CD14-positive monocyte (primary cell): ENCODE measurements at regions not wholly inside any gene's neighbourhood (a gene's known extent, or its start where the extent isn't known, plus 50 kb on each side); places are given as distances from the start of the nearest gene placed in this dataset.

Source experiments
- DNase-seq, 3 donors: peaks; one replicate each; pipeline ENCODE4 v3.0.0-alpha.2; 2011 to 2022
- H2AFZ ChIP-seq: 2 replicates; pipeline ENCODE4 v1.6.0; 2012; ENCODE audit warnings: mild to moderate bottlenecking, low read depth, low read length, inconsistent platforms; ENCODE audit not compliant: insufficient read depth, poor library complexity, severe bottlenecking
- H3K27ac ChIP-seq, 2 donors: 1 replicate in 1 of 2; 2 replicates in 1 of 2; pipeline ENCODE4 v1.5.1; 2012 to 2013; ENCODE audit warnings: low read length in 2 of 2, control low read depth in 1 of 2, inconsistent platforms in 1 of 2, low read depth in 1 of 2, mild to moderate bottlenecking in 1 of 2
- H3K27me3 ChIP-seq, 2 donors: one replicate each; pipeline versions ENCODE4 v1.6.0 to v1.6.1; 2011 to 2013; ENCODE audit warnings: low read length in 2 of 2; ENCODE audit not compliant: control insufficient read depth in 2 of 2, insufficient read depth in 2 of 2
- H3K36me3 ChIP-seq, 2 donors: replicated peaks in 1 of 2; 1 replicate in 1 of 2; 2 replicates in 1 of 2; pipeline versions ENCODE4 v1.5.1 to v1.6.1; 2012 to 2013; ENCODE audit warnings: low read length in 2 of 2, control low read depth in 1 of 2, inconsistent platforms in 1 of 2, mild to moderate bottlenecking in 1 of 2; ENCODE audit not compliant: insufficient read depth in 2 of 2, control insufficient read depth in 1 of 2
- H3K4me1 ChIP-seq, 2 donors: 1 replicate in 1 of 2; 2 replicates in 1 of 2; pipeline versions ENCODE4 v1.5.1 to v1.6.1; 2012 to 2013; ENCODE audit warnings: low read length in 2 of 2, control low read depth in 1 of 2, inconsistent platforms in 1 of 2, mild to moderate bottlenecking in 1 of 2, moderate library complexity in 1 of 2; ENCODE audit not compliant: insufficient read depth in 2 of 2, control insufficient read depth in 1 of 2
- H3K4me2 ChIP-seq: replicated peaks from 2 replicates; pipeline ENCODE3; 2012; ENCODE audit warnings: low read length, moderate library complexity, mild to moderate bottlenecking; ENCODE audit not compliant: poor library complexity, severe bottlenecking; ENCODE audit errors: extremely low read depth
- H3K4me3 ChIP-seq, 3 experiments: fragments of 200-600 bp in 1 of 3; sonication (generic) in 1 of 3; replicated peaks in 1 of 3; 1 replicate in 2 of 3; 2 replicates in 1 of 3; pipeline ENCODE4 v1.5.1; 2011 to 2013; ENCODE audit warnings: low read length in 3 of 3, mild to moderate bottlenecking in 3 of 3, control low read depth in 2 of 3, low read depth in 2 of 3, inconsistent platforms in 1 of 3, moderate library complexity in 1 of 3
- H3K79me2 ChIP-seq: 2 replicates; pipeline ENCODE4 v1.6.0; 2012; ENCODE audit warnings: mild to moderate bottlenecking, control low read depth, inconsistent platforms, low read length, moderate library complexity; ENCODE audit not compliant: insufficient read depth
- H3K9ac ChIP-seq: 2 replicates; pipeline ENCODE4 v1.6.0; 2017; ENCODE audit warnings: low read length, mild to moderate bottlenecking; ENCODE audit not compliant: insufficient read depth, poor library complexity, severe bottlenecking
- H3K9me3 ChIP-seq, 2 donors: replicated peaks in 1 of 2; 1 replicate in 1 of 2; 2 replicates in 1 of 2; pipeline versions ENCODE4 v1.5.1 to v1.6.1; 2012 to 2013; ENCODE audit warnings: low read length in 2 of 2, control low read depth in 1 of 2; ENCODE audit not compliant: control insufficient read depth in 1 of 2, insufficient read depth in 1 of 2
- H4K20me1 ChIP-seq: 2 replicates; pipeline ENCODE4 v1.6.0; 2012; ENCODE audit warnings: mild to moderate bottlenecking, low read length, control low read depth, moderate library complexity; ENCODE audit not compliant: insufficient read depth
- H3K27ac Mint-ChIP-seq, 7 donors: one replicate each; pipeline ENCODE4 v1.8.0; 2020; ENCODE audit warnings: mild to moderate bottlenecking in 7 of 7, mixed read lengths in 7 of 7, moderate library complexity in 6 of 7, inconsistent platforms in 2 of 7
- H3K27me3 Mint-ChIP-seq, 3 donors: one replicate each; pipeline ENCODE4 v1.8.0; 2021 to 2022; ENCODE audit warnings: low read depth in 3 of 3, mild to moderate bottlenecking in 3 of 3, mixed read lengths in 3 of 3, moderate library complexity in 3 of 3, inconsistent platforms in 1 of 3
- H3K36me3 Mint-ChIP-seq, 2 donors: one replicate each; pipeline ENCODE4 v1.8.0; 2020; ENCODE audit warnings: mixed read lengths in 2 of 2, inconsistent platforms in 1 of 2, mild to moderate bottlenecking in 1 of 2
- H3K4me1 Mint-ChIP-seq: one replicate; pipeline ENCODE4 v1.8.0; 2020; ENCODE audit warnings: mild to moderate bottlenecking, mixed read lengths
- H3K4me3 Mint-ChIP-seq, 2 donors: one replicate each; pipeline ENCODE4 v1.8.0; 2020; ENCODE audit warnings: mild to moderate bottlenecking in 2 of 2, mixed read lengths in 2 of 2, moderate library complexity in 1 of 2
- H3K9me3 Mint-ChIP-seq, 7 donors: one replicate each; pipeline ENCODE4 v1.8.0; 2020 to 2022; ENCODE audit warnings: mixed read lengths in 7 of 7, mild to moderate bottlenecking in 6 of 7, moderate library complexity in 6 of 7, inconsistent platforms in 2 of 7
- CTCF ChIP-seq: fragments of 200-600 bp; IDR thresholded peaks from one replicate; pipeline ENCODE4 v1.8.0; 2022; ENCODE audit warnings: antibody characterized with exemption, mild to moderate bottlenecking
- WGBS: methylation state at CpG from one replicate; pipeline ENCODE4 v1.1.5; 2013; ENCODE audit warnings: missing lambda C conversion rate; ENCODE audit not compliant: insufficient coverage; 5-methylcytosine and 5-hydroxymethylcytosine counted together
- intact Hi-C, 2 donors: fragments of 100-400 bp; cut with micrococcal nuclease; formaldehyde crosslinking; loops; one replicate each; pipeline versions ENCODE4 v1.15.0 to v1.15.1; 2023

GRCh38 chr13:46490129-46490528 is 62.8 kb upstream of the LRCH1 start:
- Histone ChIP-seq H3K36me3 (no peaks in the 10 kb centered on the region), H3K27me3 (no peaks in the 10 kb centered on the region), H3K4me2 (no peak overlapping the region), H3K4me3 (no peak overlapping the region), H3K79me2 (no peaks in the 10 kb centered on the region), H3K27ac (no peak overlapping the region), H3K9ac (no peak overlapping the region), H4K20me1 (no peaks in the 10 kb centered on the region), H2AFZ (no peak overlapping the region), H3K9me3 (peaks cover 12 to 17% of the 10 kb centered on the region in 2 donors), H3K4me1 (peaks cover 3 to 12% of the 10 kb centered on the region in 2 donors)
- no peak overlapping the region for H3K27ac Mint-ChIP-seq
- peaks cover 0 to 6% (median 2%) of the 10 kb centered on the region in 3 donors for H3K27me3 Mint-ChIP-seq
- no peaks in the 10 kb centered on the region for H3K36me3 Mint-ChIP-seq
- H3K9me3 Mint-ChIP-seq, result peaks cover 6 to 21% (median 17%) of the 10 kb centered on the region in 7 donors
- H3K4me3 Mint-ChIP-seq, result no peak overlapping the region
- DNase-seq, result no peak
- intact Hi-C loops, result loop anchor here (5.0 to 10.0 kb wide), 2 partner anchors 232 to 235 kb away; no protein-coding TSS in a partner anchor
- 100% methylated on average over 1 of the region's 2 CpGs for WGBS
- TF ChIP-seq CTCF, result no peak
- H3K4me1 Mint-ChIP-seq, result peaks cover 12% of the 10 kb centered on the region

- no peaks in the 10 kb centered on the region for H3K79me2 ChIP-seq
- H3K9me3 Mint-ChIP-seq, result peaks cover 11 to 27% (median 22%) of the 10 kb centered on the region in 7 donors
- no peak overlapping the region for H3K9ac ChIP-seq
- intact Hi-C loops, result loop anchor here (5.0 to 10.0 kb wide), 2 partner anchors 233 to 235 kb away; no protein-coding TSS in a partner anchor
- no peaks in the 10 kb centered on the region for H3K36me3 ChIP-seq
- H3K4me3 Mint-ChIP-seq, result peak overlapping the region in 1 of 2 donors; percentile 30
- H3K4me1 Mint-ChIP-seq, result peaks cover 12% of the 10 kb centered on the region
- no peak overlapping the region for H2AFZ ChIP-seq
- H3K27ac Mint-ChIP-seq, result peak overlapping the region in 2 of 7 donors; percentile 32 to 37
- H3K9me3 ChIP-seq, result peaks cover 16 to 22% of the 10 kb centered on the region in 2 donors
- H3K27me3 Mint-ChIP-seq, result peaks cover 0 to 6% (median 2%) of the 10 kb centered on the region in 3 donors
- DNase-seq, result peak in 1 of 3 donors; percentile 11
- no peak overlapping the region for H3K4me2 ChIP-seq
- H3K4me3 ChIP-seq, result no peak overlapping the region
- peaks cover 3 to 12% of the 10 kb centered on the region in 2 donors for H3K4me1 ChIP-seq
- no peaks in the 10 kb centered on the region for H3K27me3 ChIP-seq
- 22% methylated on average over 4 of the region's 5 CpGs for WGBS
- no peak overlapping the region for H3K27ac ChIP-seq
- no peaks in the 10 kb centered on the region for H4K20me1 ChIP-seq
- no peak for TF ChIP-seq CTCF
- no peaks in the 10 kb centered on the region for H3K36me3 Mint-ChIP-seq
Observed at GRCh38 chr13:46489586-46490023, 63.4 kb upstream of the LRCH1 start.
